GM18519 (cell line): ENCODE measurements at regions not wholly inside any gene's neighbourhood (a gene's known extent, or its start where the extent isn't known, plus 50 kb on each side); places are given as distances from the start of the nearest gene placed in this dataset.
A peak's percentile ranks its signal among the peaks of the same experiment; 100 is the strongest.

Experiments
- ATAC-seq: cut with Tn5 transposase; IDR thresholded peaks from one replicate; pipeline ENCODE4 v1.9.1; 2021; ENCODE audit warnings: mild to moderate bottlenecking, moderate library complexity; ENCODE audit not compliant: unreplicated experiment, low FRiP score

GRCh38 chr17:15177343-15177742 is 87.8 kb downstream of the PMP22 start:
- no peak for ATAC-seq

- no peak for ATAC-seq
Measured at GRCh38 chr17:15175356-15175755, 89.8 kb downstream of the PMP22 start.

- peak; percentile 78 for ATAC-seq
Measured at GRCh38 chr17:15171167-15172047, 93.7 kb downstream of the PMP22 start.

- ATAC-seq = no peak
Measured at GRCh38 chr17:15169676-15170075, 95.5 kb downstream of the PMP22 start.

GRCh38 chr17:15168379-15168778 is 96.7 kb downstream of the PMP22 start:
- no peak for ATAC-seq

- ATAC-seq = no peak
Measured at GRCh38 chr17:15161395-15161794, 103.7 kb downstream of the PMP22 start.

GRCh38 chr17:15157051-15157450 is 108.1 kb downstream of the PMP22 start:
- ATAC-seq = no peak

GRCh38 chr17:15154618-15155017 is 110.5 kb downstream of the PMP22 start:
- no peak for ATAC-seq

- no peak for ATAC-seq
Measured at GRCh38 chr17:15145621-15146020, 119.5 kb downstream of the PMP22 start.

GRCh38 chr17:15143524-15143923 is 121.6 kb downstream of the PMP22 start:
- no peak for ATAC-seq

GRCh38 chr17:15134363-15134762 is 130.8 kb downstream of the PMP22 start:
- no peak for ATAC-seq

- no peak for ATAC-seq
Measured at GRCh38 chr17:15133826-15134225, 131.3 kb downstream of the PMP22 start.

GRCh38 chr17:15133143-15133542 is 132.0 kb downstream of the PMP22 start:
- ATAC-seq = no peak

GRCh38 chr17:15130426-15130825 is 134.7 kb downstream of the PMP22 start:
- ATAC-seq = no peak

GRCh38 chr17:15129986-15130385 is 135.1 kb downstream of the PMP22 start:
- ATAC-seq = no peak

GRCh38 chr17:15124746-15125145 is 140.4 kb downstream of the PMP22 start:
- no peak for ATAC-seq

GRCh38 chr17:15124264-15124595 is 140.9 kb downstream of the PMP22 start:
- no peak for ATAC-seq

- no peak for ATAC-seq
Measured at GRCh38 chr17:15123593-15124263, 141.4 kb downstream of the PMP22 start.

- no peak for ATAC-seq
Measured at GRCh38 chr17:15122857-15123256, 142.3 kb downstream of the PMP22 start.

GRCh38 chr17:15121426-15121825 is 143.7 kb downstream of the PMP22 start:
- no peak for ATAC-seq

GRCh38 chr17:15119968-15120367 is 145.2 kb downstream of the PMP22 start:
- no peak for ATAC-seq

- ATAC-seq = no peak
Measured at GRCh38 chr17:15117239-15117638, 147.9 kb downstream of the PMP22 start.
